K562 (cell line): ENCODE measurements at regions not wholly inside any gene's neighbourhood (a gene's known extent, or its start where the extent isn't known, plus 50 kb on each side); places are given as distances from the start of the nearest gene placed in this dataset.

Experiments
- ATAC-seq: fragments of 200-7000 bp; cut with Tn5 transposase; 3 replicates; pipeline ENCODE4 v1.9.1; 2020; ENCODE audit warnings: moderate library complexity
- BruUV-seq: library from RNA; stranded (reverse); fragments of 400-500 nt; replicated peaks from 2 replicates; lab custom pipeline; 2021; lab: Mats Ljungman, UMichigan
- CTCF ChIA-PET: fragments of 300-600 bp; formaldehyde crosslinking; extraction: SDS; loops from one replicate; lab custom pipeline; 2021; ENCODE audit warnings: low intra/inter-chr PET ratio; lab: Yijun Ruan, JAX
- POLR2A ChIA-PET: fragments of 300-600, 350-650 bp; sonication (Branson Sonifier 250); formaldehyde crosslinking; extraction: SDS; loops from one replicate; lab custom pipeline; 2021; ENCODE audit warnings: antibody characterized with exemption, inconsistent platforms; lab: Yijun Ruan, JAX
- DNase-seq, 4 experiments: peaks; one replicate each; pipeline versions ENCODE4 v3.0.0 to v3.0.0-alpha.2; 2011 to 2018; ENCODE audit warnings: low spot score in 3 of 4, mixed read lengths in 3 of 4; ENCODE audit errors: extremely low read depth in 1 of 4
- FAIRE-seq: peaks from 2 replicates; lab custom pipeline; 2011; peaks lifted over from hg19 to GRCh38; lab: Jason Lieb, UNC
- H2AFZ ChIP-seq: 2 replicates; pipeline ENCODE4 v1.6.0; 2011; ENCODE audit warnings: low read depth, low read length, control low read depth, inconsistent platforms
- H3K27ac ChIP-seq: fragments of 200-600 bp; 3 replicates; pipeline ENCODE4 v1.8.0; 2011; ENCODE audit warnings: low read depth, mild to moderate bottlenecking, control low read depth, inconsistent platforms, low read length, moderate library complexity, mixed read lengths; ENCODE audit errors: extremely low read depth
- H3K27me3 ChIP-seq, 2 experiments: fragments of 300-600 bp in 1 of 2; 2 replicates in 1 of 2; 3 replicates in 1 of 2; pipeline versions ENCODE4 v1.6.0 to v1.8.0; 2011; ENCODE audit warnings: inconsistent platforms in 2 of 2, low read length in 2 of 2, mild to moderate bottlenecking in 1 of 2, mixed read lengths in 1 of 2, moderate library complexity in 1 of 2; ENCODE audit not compliant: control insufficient read depth in 2 of 2, insufficient read depth in 2 of 2
- H3K36me3 ChIP-seq: fragments of 300-600 bp; 3 replicates; pipeline ENCODE4 v1.8.0; 2011; ENCODE audit warnings: mild to moderate bottlenecking, low read length, inconsistent platforms; ENCODE audit not compliant: control insufficient read depth, insufficient read depth
- H3K4me1 ChIP-seq, 2 experiments: fragments of 200-600 bp in 1 of 2; replicated peaks in 1 of 2; 2 replicates in 1 of 2; 3 replicates in 1 of 2; pipeline versions ENCODE4 v1.5.1 to v1.8.0; 2011; ENCODE audit warnings: inconsistent platforms in 2 of 2, low read length in 2 of 2, mild to moderate bottlenecking in 1 of 2, mixed read lengths in 1 of 2, moderate library complexity in 1 of 2; ENCODE audit not compliant: control insufficient read depth in 2 of 2, insufficient read depth in 2 of 2
- H3K4me2 ChIP-seq: 2 replicates; pipeline ENCODE4 v1.6.1; 2011; ENCODE audit warnings: low read length, control low read depth, inconsistent platforms, mixed read lengths; ENCODE audit not compliant: insufficient read depth
- H3K4me3 ChIP-seq: fragments of 200-600 bp; sonication (generic), shearing (Covaris generic); 2 replicates; pipeline ENCODE4 v1.5.1; 2016; ENCODE audit warnings: control low read depth, inconsistent platforms
- H3K79me2 ChIP-seq: fragments of 200-600 bp; 3 replicates; pipeline ENCODE4 v1.8.0; 2011; ENCODE audit warnings: low read length, inconsistent platforms; ENCODE audit not compliant: control insufficient read depth, insufficient read depth
- H3K9ac ChIP-seq, 2 experiments: 2 replicates each; pipeline versions ENCODE4 v1.6.0 to v1.6.1; 2011; ENCODE audit warnings: low read depth in 2 of 2, low read length in 2 of 2, control low read depth in 1 of 2, inconsistent platforms in 1 of 2, mild to moderate bottlenecking in 1 of 2, mixed read lengths in 1 of 2; ENCODE audit not compliant: insufficient read depth in 1 of 2
- H3K9me1 ChIP-seq: one replicate; pipeline ENCODE4 v1.6.0; 2011; ENCODE audit warnings: inconsistent platforms, mild to moderate bottlenecking, low read length, moderate library complexity; ENCODE audit not compliant: control insufficient read depth, insufficient read depth
- H3K9me3 ChIP-seq: replicated peaks from 2 replicates; pipeline ENCODE4 v1.5.1; 2011; ENCODE audit warnings: low read depth, low read length, inconsistent platforms; ENCODE audit not compliant: control insufficient read depth, insufficient read depth
- H4K20me1 ChIP-seq: replicated peaks from 2 replicates; pipeline ENCODE4 v1.6.1; 2011; ENCODE audit warnings: low read length, inconsistent platforms, mixed read lengths; ENCODE audit not compliant: control insufficient read depth, insufficient read depth
- MAFF ChIP-seq: IDR thresholded peaks from 2 replicates; pipeline ENCODE4 v1.6.1; 2012; ENCODE audit warnings: low read length, improper control_type of control experiment
- MCM7 ChIP-seq, 2 experiments: fragments of 450-650 bp; IDR thresholded peaks; 2 replicates each; pipeline ENCODE4 v1.6.1; 2016 to 2018
- RFX5 ChIP-seq: IDR thresholded peaks from 2 replicates; pipeline ENCODE4 v1.6.1; 2011; ENCODE audit warnings: low read depth, mild to moderate bottlenecking, improper control_type of control experiment, low read length
- SNRNP70 ChIP-seq: fragments of 200-400 bp; formaldehyde crosslinking; optimal IDR thresholded peaks from 2 replicates; pipeline ENCODE3; 2017; ENCODE audit warnings: low read depth, low read length
- STAT5B ChIP-seq: fragments of 250-450 bp; sonication (Bioruptor Pico); IDR thresholded peaks from 2 replicates; pipeline ENCODE4 v1.8.0; 2021; ENCODE audit warnings: mild to moderate bottlenecking, inconsistent platforms
- YBX1 ChIP-seq: fragments of 450-650 bp; IDR thresholded peaks from 2 replicates; pipeline ENCODE4 v1.7.1; 2016; ENCODE audit warnings: mild to moderate bottlenecking
- WGBS: fragments of 100-300 bp; shearing (Covaris generic); methylation state at CpG from one replicate; pipeline ENCODE4 v1.1.6; 2016; ENCODE audit warnings: low coverage, mixed read lengths; ENCODE audit not compliant: insufficient coverage; ENCODE audit errors: missing lambda C conversion rate; 5-methylcytosine and 5-hydroxymethylcytosine counted together
- in situ Hi-C: fragments of 300-500 bp; cut with MboI; formaldehyde crosslinking; loops from 4 replicates; pipeline ENCODE4 v1.15.0; 2018; ENCODE audit warnings: inconsistent platforms, mixed read lengths
- intact Hi-C: fragments of 100-400 bp; cut with micrococcal nuclease; formaldehyde crosslinking; loops from 2 replicates; pipeline ENCODE4 v1.14.2; 2022
- TF ChIP-seq, protein P1 (sequence below), 2 experiments: fragments of 450-650 bp; IDR thresholded peaks; 2 replicates each; pipeline ENCODE4 v1.6.1; 2016
- TF ChIP-seq, protein P2 (sequence below): fragments of 250-450 bp; sonication (Bioruptor Pico); IDR thresholded peaks from 2 replicates; pipeline ENCODE4 v1.4.0; 2020; ENCODE audit warnings: borderline replicate concordance
- TF ChIP-seq, protein P3 (sequence below): fragments of 450-650 bp; IDR thresholded peaks from 2 replicates; pipeline ENCODE4 v1.6.1; 2017; ENCODE audit warnings: antibody characterized with exemption, mild to moderate bottlenecking
- TF ChIP-seq, protein P4 (sequence below): fragments of 250-450 bp; sonication (Bioruptor Pico); IDR thresholded peaks from 2 replicates; pipeline ENCODE4 v1.8.0; 2021; ENCODE audit warnings: moderate library complexity, mild to moderate bottlenecking, inconsistent platforms
- TF ChIP-seq, protein P5 (sequence below): fragments of 200-800 bp; sonication (Bioruptor generic); IDR thresholded peaks from 2 replicates; pipeline ENCODE4 v1.6.1; 2016; ENCODE audit warnings: missing genetic modification characterization, missing compliant biosample characterization

DNA sequence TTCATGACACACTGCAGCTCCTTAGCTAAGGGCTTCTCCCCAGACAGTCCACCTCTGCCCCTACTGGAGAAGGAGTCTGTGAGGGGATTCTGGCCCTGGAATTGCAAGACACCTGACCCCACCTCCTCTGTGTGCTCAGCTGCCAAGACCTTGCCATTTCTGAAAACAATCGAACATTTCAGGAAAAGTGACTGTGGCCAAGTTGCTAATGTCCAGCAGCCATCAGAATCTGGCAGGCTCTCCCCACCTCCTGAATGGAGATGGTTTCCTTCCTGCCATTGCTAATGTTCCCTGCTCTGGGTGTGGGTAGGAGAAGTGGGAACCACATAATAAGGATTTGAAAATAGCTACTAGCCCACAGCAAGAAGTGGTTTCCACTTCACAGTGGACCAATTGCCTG, 127.2 kb upstream of the ALX4 start:
- CTCF ChIA-PET = no interaction called here
- Histone ChIP-seq H4K20me1 (no peaks in the 10 kb centered on the region), H3K4me1 (no peaks in the 10 kb centered on the region), H2AFZ (no peak overlapping the region), H3K36me3 (no peaks in the 10 kb centered on the region), H3K27ac (no peak overlapping the region), H3K9me3 (no peaks in the 10 kb centered on the region), H3K79me2 (no peaks in the 10 kb centered on the region)
- BruUV-seq = no TSS peak
- DNase-seq = no peak
- TF ChIP-seq, protein P1, sequence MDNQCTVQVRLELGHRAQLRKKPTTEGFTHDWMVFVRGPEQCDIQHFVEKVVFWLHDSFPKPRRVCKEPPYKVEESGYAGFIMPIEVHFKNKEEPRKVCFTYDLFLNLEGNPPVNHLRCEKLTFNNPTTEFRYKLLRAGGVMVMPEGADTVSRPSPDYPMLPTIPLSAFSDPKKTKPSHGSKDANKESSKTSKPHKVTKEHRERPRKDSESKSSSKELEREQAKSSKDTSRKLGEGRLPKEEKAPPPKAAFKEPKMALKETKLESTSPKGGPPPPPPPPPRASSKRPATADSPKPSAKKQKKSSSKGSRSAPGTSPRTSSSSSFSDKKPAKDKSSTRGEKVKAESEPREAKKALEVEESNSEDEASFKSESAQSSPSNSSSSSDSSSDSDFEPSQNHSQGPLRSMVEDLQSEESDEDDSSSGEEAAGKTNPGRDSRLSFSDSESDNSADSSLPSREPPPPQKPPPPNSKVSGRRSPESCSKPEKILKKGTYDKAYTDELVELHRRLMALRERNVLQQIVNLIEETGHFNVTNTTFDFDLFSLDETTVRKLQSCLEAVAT (IDR thresholded peaks at IDR 0.05) = no peak
- TF ChIP-seq, protein P2, sequence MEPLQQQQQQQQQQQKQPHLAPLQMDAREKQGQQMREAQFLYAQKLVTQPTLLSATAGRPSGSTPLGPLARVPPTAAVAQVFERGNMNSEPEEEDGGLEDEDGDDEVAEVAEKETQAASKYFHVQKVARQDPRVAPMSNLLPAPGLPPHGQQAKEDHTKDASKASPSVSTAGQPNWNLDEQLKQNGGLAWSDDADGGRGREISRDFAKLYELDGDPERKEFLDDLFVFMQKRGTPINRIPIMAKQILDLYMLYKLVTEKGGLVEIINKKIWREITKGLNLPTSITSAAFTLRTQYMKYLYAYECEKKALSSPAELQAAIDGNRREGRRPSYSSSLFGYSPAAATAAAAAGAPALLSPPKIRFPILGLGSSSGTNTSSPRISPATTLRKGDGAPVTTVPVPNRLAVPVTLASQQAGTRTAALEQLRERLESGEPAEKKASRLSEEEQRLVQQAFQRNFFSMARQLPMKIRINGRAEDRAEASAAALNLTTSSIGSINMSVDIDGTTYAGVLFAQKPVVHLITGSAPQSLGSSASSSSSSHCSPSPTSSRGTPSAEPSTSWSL = no peak
- TF ChIP-seq RFX5 (no peak), SNRNP70 (no peak), STAT5B (CRISPR knock-in tag) (no peak), YBX1 (no peak), MAFF (no peak), MCM7 (IDR thresholded peaks at IDR 0.05) (no peak)
- TF ChIP-seq, protein P3, sequence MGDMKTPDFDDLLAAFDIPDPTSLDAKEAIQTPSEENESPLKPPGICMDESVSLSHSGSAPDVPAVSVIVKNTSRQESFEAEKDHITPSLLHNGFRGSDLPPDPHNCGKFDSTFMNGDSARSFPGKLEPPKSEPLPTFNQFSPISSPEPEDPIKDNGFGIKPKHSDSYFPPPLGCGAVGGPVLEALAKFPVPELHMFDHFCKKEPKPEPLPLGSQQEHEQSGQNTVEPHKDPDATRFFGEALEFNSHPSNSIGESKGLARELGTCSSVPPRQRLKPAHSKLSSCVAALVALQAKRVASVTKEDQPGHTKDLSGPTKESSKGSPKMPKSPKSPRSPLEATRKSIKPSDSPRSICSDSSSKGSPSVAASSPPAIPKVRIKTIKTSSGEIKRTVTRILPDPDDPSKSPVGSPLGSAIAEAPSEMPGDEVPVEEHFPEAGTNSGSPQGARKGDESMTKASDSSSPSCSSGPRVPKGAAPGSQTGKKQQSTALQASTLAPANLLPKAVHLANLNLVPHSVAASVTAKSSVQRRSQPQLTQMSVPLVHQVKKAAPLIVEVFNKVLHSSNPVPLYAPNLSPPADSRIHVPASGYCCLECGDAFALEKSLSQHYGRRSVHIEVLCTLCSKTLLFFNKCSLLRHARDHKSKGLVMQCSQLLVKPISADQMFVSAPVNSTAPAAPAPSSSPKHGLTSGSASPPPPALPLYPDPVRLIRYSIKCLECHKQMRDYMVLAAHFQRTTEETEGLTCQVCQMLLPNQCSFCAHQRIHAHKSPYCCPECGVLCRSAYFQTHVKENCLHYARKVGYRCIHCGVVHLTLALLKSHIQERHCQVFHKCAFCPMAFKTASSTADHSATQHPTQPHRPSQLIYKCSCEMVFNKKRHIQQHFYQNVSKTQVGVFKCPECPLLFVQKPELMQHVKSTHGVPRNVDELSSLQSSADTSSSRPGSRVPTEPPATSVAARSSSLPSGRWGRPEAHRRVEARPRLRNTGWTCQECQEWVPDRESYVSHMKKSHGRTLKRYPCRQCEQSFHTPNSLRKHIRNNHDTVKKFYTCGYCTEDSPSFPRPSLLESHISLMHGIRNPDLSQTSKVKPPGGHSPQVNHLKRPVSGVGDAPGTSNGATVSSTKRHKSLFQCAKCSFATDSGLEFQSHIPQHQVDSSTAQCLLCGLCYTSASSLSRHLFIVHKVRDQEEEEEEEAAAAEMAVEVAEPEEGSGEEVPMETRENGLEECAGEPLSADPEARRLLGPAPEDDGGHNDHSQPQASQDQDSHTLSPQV = no peak
- TF ChIP-seq, protein P4, sequence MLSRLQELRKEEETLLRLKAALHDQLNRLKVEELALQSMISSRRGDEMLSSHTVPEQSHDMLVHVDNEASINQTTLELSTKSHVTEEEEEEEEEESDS (CRISPR knock-in tag) = no peak
- TF ChIP-seq, protein P5, sequence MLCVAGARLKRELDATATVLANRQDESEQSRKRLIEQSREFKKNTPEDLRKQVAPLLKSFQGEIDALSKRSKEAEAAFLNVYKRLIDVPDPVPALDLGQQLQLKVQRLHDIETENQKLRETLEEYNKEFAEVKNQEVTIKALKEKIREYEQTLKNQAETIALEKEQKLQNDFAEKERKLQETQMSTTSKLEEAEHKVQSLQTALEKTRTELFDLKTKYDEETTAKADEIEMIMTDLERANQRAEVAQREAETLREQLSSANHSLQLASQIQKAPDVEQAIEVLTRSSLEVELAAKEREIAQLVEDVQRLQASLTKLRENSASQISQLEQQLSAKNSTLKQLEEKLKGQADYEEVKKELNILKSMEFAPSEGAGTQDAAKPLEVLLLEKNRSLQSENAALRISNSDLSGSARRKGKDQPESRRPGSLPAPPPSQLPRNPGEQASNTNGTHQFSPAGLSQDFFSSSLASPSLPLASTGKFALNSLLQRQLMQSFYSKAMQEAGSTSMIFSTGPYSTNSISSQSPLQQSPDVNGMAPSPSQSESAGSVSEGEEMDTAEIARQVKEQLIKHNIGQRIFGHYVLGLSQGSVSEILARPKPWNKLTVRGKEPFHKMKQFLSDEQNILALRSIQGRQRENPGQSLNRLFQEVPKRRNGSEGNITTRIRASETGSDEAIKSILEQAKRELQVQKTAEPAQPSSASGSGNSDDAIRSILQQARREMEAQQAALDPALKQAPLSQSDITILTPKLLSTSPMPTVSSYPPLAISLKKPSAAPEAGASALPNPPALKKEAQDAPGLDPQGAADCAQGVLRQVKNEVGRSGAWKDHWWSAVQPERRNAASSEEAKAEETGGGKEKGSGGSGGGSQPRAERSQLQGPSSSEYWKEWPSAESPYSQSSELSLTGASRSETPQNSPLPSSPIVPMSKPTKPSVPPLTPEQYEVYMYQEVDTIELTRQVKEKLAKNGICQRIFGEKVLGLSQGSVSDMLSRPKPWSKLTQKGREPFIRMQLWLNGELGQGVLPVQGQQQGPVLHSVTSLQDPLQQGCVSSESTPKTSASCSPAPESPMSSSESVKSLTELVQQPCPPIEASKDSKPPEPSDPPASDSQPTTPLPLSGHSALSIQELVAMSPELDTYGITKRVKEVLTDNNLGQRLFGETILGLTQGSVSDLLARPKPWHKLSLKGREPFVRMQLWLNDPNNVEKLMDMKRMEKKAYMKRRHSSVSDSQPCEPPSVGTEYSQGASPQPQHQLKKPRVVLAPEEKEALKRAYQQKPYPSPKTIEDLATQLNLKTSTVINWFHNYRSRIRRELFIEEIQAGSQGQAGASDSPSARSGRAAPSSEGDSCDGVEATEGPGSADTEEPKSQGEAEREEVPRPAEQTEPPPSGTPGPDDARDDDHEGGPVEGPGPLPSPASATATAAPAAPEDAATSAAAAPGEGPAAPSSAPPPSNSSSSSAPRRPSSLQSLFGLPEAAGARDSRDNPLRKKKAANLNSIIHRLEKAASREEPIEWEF (CRISPR knock-in tag) = no peak
- TF ChIP-seq, all 486 proteins: peak for 0
- Histone ChIP-seq H3K4me2 (no peak overlapping the region), H3K9me1 (no peaks in the 10 kb centered on the region), H3K27me3 (peaks cover 0 to 23% of the 10 kb centered on the region in 2 experiments; a peak in 3 of 5 replicates), H3K4me3 (no peak overlapping the region), H3K9ac (no peak overlapping the region)
- WGBS = 20% methylated on average over 1 of the region's 1 CpG
- POLR2A ChIA-PET = interaction anchor here (0.6 kb wide), 1 partner anchor 54 kb away, joined by 3 read pairs; no protein-coding TSS in a partner anchor
- no peak for ATAC-seq
- intact Hi-C loops (no loop called here), in situ Hi-C loops (no loop called here)
- FAIRE-seq = no peak
